ENCODE measurements at regions not wholly inside any gene's neighbourhood (a gene's known extent, or its start where the extent isn't known, plus 50 kb on each side); places are given as distances from the start of the nearest gene placed in this dataset.

DNA sequence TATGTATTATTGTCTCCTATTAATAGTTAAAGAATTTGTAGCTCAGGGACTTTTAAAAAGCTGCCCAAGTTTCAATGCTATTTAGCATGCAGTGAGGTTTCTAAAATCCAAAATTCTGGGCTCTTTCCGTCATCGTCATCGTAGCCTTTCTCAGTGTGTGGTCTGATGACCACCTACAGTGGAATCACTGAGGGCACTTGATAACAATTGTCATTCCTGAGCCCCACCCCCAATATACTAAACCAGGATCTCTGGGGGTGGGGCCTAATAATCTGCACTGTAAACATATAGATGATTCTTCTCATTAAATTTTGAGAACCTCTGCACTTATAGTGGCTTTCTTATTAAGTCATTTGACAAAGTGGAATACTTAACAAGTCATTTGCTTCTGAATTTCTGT, 674.8 kb downstream of the PLPP3 start:
- Histone ChIP-seq H4K20me1 (ENCODE audit: insufficient read depth, low read length, poor library complexity, severe bottlenecking) (no peaks in the 10 kb centered on the region), H3K4me2 (ENCODE audit: low read depth, low read length, poor library complexity, severe bottlenecking) (no peak overlapping the region)
- no peak for TF ChIP-seq EZH2phosphoT487 (IDR thresholded peaks at IDR 0.05; ENCODE audit: borderline replicate concordance)
- TF ChIP-seq, protein P1, sequence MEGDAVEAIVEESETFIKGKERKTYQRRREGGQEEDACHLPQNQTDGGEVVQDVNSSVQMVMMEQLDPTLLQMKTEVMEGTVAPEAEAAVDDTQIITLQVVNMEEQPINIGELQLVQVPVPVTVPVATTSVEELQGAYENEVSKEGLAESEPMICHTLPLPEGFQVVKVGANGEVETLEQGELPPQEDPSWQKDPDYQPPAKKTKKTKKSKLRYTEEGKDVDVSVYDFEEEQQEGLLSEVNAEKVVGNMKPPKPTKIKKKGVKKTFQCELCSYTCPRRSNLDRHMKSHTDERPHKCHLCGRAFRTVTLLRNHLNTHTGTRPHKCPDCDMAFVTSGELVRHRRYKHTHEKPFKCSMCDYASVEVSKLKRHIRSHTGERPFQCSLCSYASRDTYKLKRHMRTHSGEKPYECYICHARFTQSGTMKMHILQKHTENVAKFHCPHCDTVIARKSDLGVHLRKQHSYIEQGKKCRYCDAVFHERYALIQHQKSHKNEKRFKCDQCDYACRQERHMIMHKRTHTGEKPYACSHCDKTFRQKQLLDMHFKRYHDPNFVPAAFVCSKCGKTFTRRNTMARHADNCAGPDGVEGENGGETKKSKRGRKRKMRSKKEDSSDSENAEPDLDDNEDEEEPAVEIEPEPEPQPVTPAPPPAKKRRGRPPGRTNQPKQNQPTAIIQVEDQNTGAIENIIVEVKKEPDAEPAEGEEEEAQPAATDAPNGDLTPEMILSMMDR (conservative IDR thresholded peaks at IDR 0.05; ENCODE audit: low read length) = no peak

DNA sequence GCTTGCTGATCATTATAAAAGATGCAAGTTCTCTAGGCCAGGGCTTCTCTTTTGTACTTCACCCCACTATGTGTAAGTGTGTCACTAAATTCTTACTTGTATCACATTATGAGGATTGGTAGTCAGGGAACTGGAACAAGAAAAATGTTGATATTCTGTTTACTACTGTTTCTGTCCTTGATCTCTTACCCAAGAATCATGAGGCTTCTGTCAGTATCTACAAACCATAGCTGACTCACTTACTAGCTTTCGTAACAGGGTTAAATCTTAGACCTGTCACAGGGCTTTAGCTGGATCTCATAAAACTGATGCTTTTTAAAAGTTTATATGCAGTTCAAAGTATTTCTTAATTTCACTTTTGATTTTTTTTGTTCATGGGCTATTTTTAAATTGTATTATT, 681.2 kb downstream of the PLPP3 start:
- H3K9me2 ChIP-seq (replicated peaks; ENCODE audit: low read depth, low read length) = no peaks in the 10 kb centered on the region
- H4K20me1 ChIP-seq (ENCODE audit: insufficient read depth, low read length, poor library complexity, severe bottlenecking) = no peaks in the 10 kb centered on the region
- no peaks in the 10 kb centered on the region for H3K4me1 ChIP-seq (ENCODE audit: insufficient read depth, low read length, poor library complexity, severe bottlenecking)
- H3K79me2 ChIP-seq (ENCODE audit: insufficient read depth, low read length) = no peaks in the 10 kb centered on the region
- no peaks in the 10 kb centered on the region for H3K27me3 ChIP-seq (ENCODE audit: insufficient read depth, low read length, poor library complexity, severe bottlenecking)
- no peaks in the 10 kb centered on the region for H3F3A ChIP-seq (ENCODE audit: low read depth)
- H3K4me3 ChIP-seq (ENCODE audit: low read length, poor library complexity, severe bottlenecking) = no peak overlapping the region
- no peaks in the 10 kb centered on the region for H3K9me3 ChIP-seq (ENCODE audit: insufficient read depth, low read depth, low read length)
- H3K4me2 ChIP-seq (ENCODE audit: low read depth, low read length, poor library complexity, severe bottlenecking) = no peak overlapping the region
- H3K36me3 ChIP-seq (ENCODE audit: insufficient read depth, low read length) = no peaks in the 10 kb centered on the region
- no peak overlapping the region for H3K9ac ChIP-seq (ENCODE audit: low read depth, low read length, poor library complexity, severe bottlenecking)
- no peak for TF ChIP-seq EZH2phosphoT487 (IDR thresholded peaks at IDR 0.05; ENCODE audit: borderline replicate concordance)
- TF ChIP-seq, protein P1 (conservative IDR thresholded peaks at IDR 0.05; ENCODE audit: low read length) = no peak
- no peak overlapping the region for H2AFZ ChIP-seq (ENCODE audit: low read length)

More for the DNA sequence above, 674.8 kb downstream of the PLPP3 start:
- Histone ChIP-seq H3K27me3 (ENCODE audit: insufficient read depth, low read length, poor library complexity, severe bottlenecking) (no peaks in the 10 kb centered on the region), H3F3A (ENCODE audit: low read depth) (no peaks in the 10 kb centered on the region), H3K4me1 (ENCODE audit: insufficient read depth, low read length, poor library complexity, severe bottlenecking) (no peaks in the 10 kb centered on the region), H3K9me3 (ENCODE audit: insufficient read depth, low read depth, low read length) (no peaks in the 10 kb centered on the region), H3K79me2 (ENCODE audit: insufficient read depth, low read length) (no peaks in the 10 kb centered on the region), H3K4me3 (ENCODE audit: low read length, poor library complexity, severe bottlenecking) (no peak overlapping the region), H3K9me2 (replicated peaks; ENCODE audit: low read depth, low read length) (no peaks in the 10 kb centered on the region), H3K36me3 (ENCODE audit: insufficient read depth, low read length) (no peaks in the 10 kb centered on the region), H3K9ac (ENCODE audit: low read depth, low read length, poor library complexity, severe bottlenecking) (no peak overlapping the region), H2AFZ (ENCODE audit: low read length) (no peak overlapping the region)

DNA sequence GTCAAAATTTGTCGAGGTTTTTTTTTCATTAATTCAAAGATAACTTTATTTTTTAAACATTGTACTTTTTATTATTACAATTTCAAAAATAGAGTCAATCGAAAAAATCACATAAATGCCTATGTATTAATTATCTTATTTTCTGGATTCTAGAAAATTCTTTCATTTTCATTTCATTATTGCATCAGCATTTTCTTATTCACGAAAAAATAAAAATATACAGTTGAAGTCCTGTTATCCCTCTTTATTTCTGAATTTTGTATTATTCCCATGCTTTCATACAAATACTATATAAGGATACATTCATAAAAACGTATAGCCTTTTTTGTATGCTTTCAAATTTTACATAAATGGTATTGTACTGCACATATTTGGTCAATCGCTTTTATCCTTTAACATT, 681.0 kb upstream of the USP24 start:
- TF ChIP-seq, protein P1 (conservative IDR thresholded peaks at IDR 0.05; ENCODE audit: low read length) = no peak
- no peak for TF ChIP-seq EZH2phosphoT487 (IDR thresholded peaks at IDR 0.05; ENCODE audit: borderline replicate concordance)

More for the DNA sequence above, 681.0 kb upstream of the USP24 start:
- H3K9me2 ChIP-seq (replicated peaks; ENCODE audit: low read depth, low read length) = no peaks in the 10 kb centered on the region
- no peak overlapping the region for H3K9ac ChIP-seq (ENCODE audit: low read depth, low read length, poor library complexity, severe bottlenecking)
- H3K36me3 ChIP-seq (ENCODE audit: insufficient read depth, low read length) = no peaks in the 10 kb centered on the region
- no peaks in the 10 kb centered on the region for H3F3A ChIP-seq (ENCODE audit: low read depth)
- H4K20me1 ChIP-seq (ENCODE audit: insufficient read depth, low read length, poor library complexity, severe bottlenecking) = no peaks in the 10 kb centered on the region
- no peak overlapping the region for H3K4me2 ChIP-seq (ENCODE audit: low read depth, low read length, poor library complexity, severe bottlenecking)
- H3K4me1 ChIP-seq (ENCODE audit: insufficient read depth, low read length, poor library complexity, severe bottlenecking) = no peaks in the 10 kb centered on the region
- no peak overlapping the region for H3K4me3 ChIP-seq (ENCODE audit: low read length, poor library complexity, severe bottlenecking)
- no peaks in the 10 kb centered on the region for H3K27me3 ChIP-seq (ENCODE audit: insufficient read depth, low read length, poor library complexity, severe bottlenecking)
- H3K79me2 ChIP-seq (ENCODE audit: insufficient read depth, low read length) = no peaks in the 10 kb centered on the region
- H3K9me3 ChIP-seq (ENCODE audit: insufficient read depth, low read depth, low read length) = no peaks in the 10 kb centered on the region
- no peak overlapping the region for H2AFZ ChIP-seq (ENCODE audit: low read length)

All from Loucy (cell line).